GM23248 (cell line): ENCODE measurements at regions not wholly inside any gene's neighbourhood (a gene's known extent, or its start where the extent isn't known, plus 50 kb on each side); places are given as distances from the start of the nearest gene placed in this dataset.

ENCODE experiments used
- EZH2 ChIP-seq: fragments of 200-600 bp; sonication (generic); IDR thresholded peaks from 2 replicates; pipeline ENCODE4 v1.6.1; 2018; ENCODE audit warnings: antibody characterized with exemption, mild to moderate bottlenecking; ENCODE audit not compliant: insufficient read depth, poor library complexity, severe bottlenecking
- EZH2phosphoT487 ChIP-seq: fragments of 200-600 bp; sonication (generic); IDR thresholded peaks from 2 replicates; pipeline ENCODE4 v1.6.1; 2018; ENCODE audit warnings: antibody characterized with exemption, moderate library complexity, mild to moderate bottlenecking, low read depth; ENCODE audit not compliant: insufficient read depth

- TF ChIP-seq EZH2: no peak
- TF ChIP-seq EZH2phosphoT487: no peak
Measured at GRCh38 chr6:84372290-84372689, 144.8 kb upstream of the CEP162 start.
